GM21786 (cell line): ENCODE measurements at regions not wholly inside any gene's neighbourhood (a gene's known extent, or its start where the extent isn't known, plus 50 kb on each side); places are given as distances from the start of the nearest gene placed in this dataset.
"Not testable (repeated sequence)": the region's sequence is repeated elsewhere in the genome, so short reads cannot be mapped to it uniquely, and the experiment has no call there.

Experiments
- ATAC-seq: cut with Tn5 transposase; IDR thresholded peaks from one replicate; pipeline ENCODE4 v1.9.1; 2021; ENCODE audit not compliant: unreplicated experiment

DNA sequence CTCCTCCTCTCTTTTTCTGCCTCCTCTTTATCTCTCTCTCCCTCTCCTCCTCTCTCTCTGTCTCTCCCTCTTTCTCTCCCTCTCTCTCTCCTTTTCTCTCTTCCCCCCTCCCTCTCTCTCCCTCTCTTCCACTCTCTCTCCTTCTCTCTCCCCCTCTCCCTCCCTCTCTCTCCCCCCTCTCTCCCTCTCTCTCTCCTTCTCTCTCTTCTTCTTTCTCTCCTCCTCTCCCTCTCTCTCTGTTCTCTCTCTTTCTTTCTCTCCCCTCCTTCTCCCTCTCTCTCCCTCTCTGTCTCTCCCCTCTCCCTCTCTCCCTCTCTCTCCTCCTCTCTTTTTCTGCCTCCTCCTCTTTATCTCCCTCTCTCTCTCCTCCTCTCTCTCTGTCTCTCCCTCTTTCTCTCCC is 197.4 kb downstream of the UQCRFS1 start:
- no peak for ATAC-seq

DNA sequence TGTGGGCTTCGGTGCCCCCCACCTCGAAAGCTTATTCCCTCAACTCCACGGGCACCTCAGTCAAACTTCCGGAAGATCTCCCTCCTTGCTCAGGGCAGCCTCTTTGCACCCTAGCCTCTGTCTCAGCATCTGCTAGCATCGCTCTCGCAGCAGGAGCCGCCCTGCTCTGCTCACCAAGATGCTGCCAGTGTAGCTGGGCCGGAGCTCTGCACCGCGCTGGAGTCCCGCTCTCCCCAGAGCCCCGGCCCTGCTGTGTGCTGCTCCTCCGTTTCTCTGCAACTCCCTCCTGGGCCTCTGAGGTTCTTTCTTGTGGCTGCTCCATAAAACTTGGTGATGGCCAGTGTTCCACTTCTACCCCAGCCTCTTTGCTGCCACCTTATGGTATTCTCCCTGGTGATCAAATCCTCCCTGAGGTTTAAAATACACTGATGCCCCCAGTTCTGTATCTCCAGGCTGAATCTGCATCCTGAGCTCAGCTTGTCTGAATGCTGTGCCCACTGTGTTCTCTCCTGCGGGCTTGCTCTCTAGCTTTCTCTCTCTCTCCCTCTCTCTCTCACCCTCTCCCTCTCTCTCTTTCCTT is 198.0 kb downstream of the UQCRFS1 start:
- no peak for ATAC-seq

GRCh38 chr19:29013988-29014387 is 199.0 kb downstream of the UQCRFS1 start:
- ATAC-seq: no peak

DNA sequence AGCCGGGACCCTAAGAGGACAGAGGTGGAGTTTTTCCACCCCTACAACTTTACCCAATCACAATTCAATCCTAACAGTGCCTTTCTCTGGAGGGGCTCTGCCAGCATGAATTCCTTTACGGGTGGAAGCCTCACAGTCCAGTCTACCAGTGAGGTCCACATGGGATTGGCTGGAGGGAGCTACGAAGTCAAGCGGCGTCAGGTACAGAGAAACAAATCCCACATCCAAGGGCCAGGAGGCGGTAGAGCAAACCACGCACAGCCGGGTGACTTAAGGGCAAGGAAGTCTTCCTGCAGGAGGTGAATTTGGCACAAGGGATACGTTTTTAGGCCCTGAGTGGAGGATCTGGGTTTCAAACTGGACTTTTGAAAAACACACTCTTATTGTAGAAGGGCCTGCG is 199.6 kb downstream of the UQCRFS1 start:
- ATAC-seq: no peak

- no peak for ATAC-seq
Observed at GRCh38 chr19:29012457-29012856, 200.5 kb downstream of the UQCRFS1 start.

DNA sequence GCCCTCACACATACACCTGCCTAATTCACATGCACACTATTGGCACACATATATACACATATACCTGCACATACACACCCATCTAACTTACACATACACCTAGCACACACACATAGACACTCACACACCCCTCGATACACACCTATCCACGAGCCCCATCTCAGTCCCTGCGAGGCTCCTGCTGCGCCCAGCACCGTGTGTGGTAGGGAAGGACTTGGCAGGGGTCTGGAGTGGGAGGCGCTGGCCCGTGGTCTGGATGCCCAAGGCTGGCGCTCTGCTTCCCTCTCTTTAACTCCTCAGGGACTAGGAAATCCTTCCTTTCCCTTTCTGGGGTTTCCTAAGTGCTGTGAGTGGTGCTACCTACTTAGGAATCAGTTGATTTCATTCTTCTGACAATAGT is 202.7 kb downstream of the UQCRFS1 start:
- ATAC-seq: no peak

GRCh38 chr19:29006057-29006735 is 206.8 kb downstream of the UQCRFS1 start:
- no peak for ATAC-seq

GRCh38 chr19:29004796-29005195 is 208.2 kb downstream of the UQCRFS1 start:
- no peak for ATAC-seq

- no peak for ATAC-seq
Observed at GRCh38 chr19:29003641-29004409, 209.1 kb downstream of the UQCRFS1 start.

- ATAC-seq: no peak
Observed at GRCh38 chr19:29002336-29002735, 210.6 kb downstream of the UQCRFS1 start.

DNA sequence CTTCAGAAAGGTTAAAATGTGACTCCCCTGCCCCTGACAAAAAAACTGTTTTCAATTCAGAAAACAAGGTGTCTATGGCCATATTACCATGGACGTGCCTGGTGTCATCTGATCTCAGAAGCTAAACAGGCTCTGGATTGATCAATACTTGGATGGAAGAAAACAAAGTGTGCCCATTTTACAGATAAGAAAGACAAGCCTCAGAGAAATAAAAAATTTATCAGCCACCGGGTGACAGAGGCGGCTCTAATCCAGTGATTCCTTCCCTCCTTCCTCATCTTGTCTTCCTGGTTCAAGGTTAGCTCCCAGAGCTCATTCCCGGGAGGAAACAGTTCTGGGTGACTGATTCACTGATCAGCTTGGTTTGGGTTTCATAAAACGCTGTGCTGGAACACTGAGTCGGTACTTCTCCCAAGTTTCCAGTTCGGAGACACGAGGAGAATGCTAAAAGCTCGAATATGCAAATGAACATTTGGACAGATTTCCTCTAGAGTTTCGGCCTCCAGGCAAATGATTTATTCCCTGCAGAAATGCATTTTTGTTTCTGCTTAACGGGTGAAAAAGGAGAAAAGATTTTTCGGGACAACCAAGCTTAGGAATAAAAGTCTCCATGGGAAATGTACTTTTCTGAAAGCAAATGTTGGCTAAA is 211.2 kb downstream of the UQCRFS1 start:
- ATAC-seq: no peak

DNA sequence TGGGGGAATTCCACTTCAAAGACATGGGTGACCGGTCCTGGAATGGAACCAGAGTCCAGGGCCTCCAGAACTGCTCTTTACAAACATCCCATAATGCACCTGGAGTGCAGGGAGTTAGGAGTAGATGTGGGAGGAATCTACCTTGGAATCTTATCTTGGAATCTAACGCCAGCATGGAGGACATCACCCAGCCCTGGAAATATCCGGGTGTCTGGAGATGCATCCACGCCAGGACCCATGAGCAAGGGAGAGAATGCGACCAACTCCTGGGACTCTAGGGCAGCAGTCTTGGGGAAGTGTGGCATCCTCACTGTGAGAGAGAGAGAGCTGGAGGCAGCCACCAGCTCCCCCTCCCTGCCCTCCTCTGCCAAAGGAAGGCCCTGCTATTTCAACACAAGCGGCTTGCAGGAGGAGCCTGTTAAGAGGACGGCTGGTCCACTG is 211.8 kb downstream of the UQCRFS1 start:
- no peak for ATAC-seq

- no peak for ATAC-seq
Observed at GRCh38 chr19:28999724-29000433, 213.1 kb downstream of the UQCRFS1 start.

- ATAC-seq: no peak
Observed at GRCh38 chr19:28998974-28999373, 214.0 kb downstream of the UQCRFS1 start.

DNA sequence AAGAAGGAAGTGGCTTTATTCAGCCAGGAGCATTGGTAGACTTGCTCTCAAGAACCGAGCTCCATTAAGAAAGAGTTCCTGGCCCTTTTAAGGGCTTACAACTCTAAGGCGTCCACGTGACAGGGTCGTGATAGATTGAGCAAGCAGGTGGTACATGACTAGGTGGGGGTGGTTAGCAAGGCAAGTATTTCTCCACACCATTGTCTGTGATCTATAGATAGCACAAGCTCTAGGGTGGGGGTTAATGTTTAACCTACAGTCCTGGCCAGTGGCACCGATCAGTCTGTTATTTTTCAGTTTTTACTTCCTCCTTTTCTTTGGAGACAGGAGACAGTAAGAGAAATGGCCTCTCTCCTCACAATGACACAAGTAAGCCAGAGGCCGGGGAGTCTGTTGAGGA is 215.1 kb downstream of the UQCRFS1 start:
- not testable (repeated sequence) for ATAC-seq

GRCh38 chr19:28990522-28990921 is 222.4 kb downstream of the UQCRFS1 start:
- ATAC-seq: no peak

GRCh38 chr19:28989739-28990138 is 223.2 kb downstream of the UQCRFS1 start:
- ATAC-seq: no peak

DNA sequence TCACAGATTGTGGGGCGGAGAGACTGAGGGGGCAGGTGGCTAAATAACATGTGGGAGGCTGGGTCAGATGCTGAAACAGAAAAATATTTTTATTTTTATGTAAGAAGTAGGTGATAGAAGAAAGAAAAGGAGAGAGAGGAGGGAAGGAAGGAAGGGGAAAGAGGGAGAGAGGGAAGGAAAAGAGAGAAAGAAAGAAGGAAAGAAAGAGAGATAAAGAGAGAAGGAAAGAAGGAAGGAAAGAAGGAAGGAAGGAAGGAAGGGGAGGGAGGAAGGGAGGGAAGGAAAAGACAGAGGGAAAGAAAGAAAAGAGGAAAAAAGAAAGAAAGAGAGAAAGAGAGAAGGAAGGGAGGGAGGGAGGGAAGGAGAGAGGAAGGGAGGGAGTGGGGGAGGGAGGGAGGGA is 224.9 kb downstream of the UQCRFS1 start:
- no peak for ATAC-seq

- ATAC-seq: no peak
Observed at GRCh38 chr19:28987177-28987576, 225.8 kb downstream of the UQCRFS1 start.

DNA sequence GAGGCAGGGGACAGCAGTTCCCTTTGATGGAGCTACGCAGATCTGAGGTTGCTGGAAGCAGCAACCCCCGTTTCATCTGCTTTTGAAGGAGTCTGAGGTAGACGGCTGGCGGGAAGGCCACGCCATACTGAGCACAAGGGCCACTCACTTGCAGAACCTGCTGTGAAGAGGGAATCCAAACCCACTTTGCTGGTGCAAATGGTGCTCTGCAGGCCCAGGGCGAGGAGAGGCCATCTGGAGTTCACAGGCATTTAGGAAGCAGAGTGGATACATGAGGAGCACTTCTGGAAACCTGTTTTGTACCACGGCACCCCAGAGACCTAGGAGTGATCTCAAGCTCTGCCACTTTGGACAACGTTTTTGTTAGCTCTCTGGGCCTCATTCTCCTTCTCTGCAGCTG is 227.8 kb downstream of the UQCRFS1 start:
- no peak for ATAC-seq

DNA sequence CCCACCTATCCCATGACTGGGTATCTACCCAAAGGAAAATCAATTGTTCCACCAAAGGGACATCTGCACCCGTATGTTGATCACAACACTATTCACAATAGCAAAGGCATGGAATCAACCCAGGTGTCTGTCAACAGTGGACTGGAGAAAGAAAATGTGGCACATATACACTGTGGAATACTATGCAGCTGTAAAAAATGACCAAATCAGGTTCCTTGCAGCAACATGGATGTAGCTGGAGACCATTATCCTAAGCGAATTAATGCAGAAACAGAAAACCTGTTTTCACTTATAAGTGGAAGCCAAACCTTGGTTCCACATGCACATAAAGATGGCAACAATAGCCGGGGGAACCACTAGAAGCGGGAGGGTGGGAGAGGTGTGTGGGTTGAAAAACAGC is 228.6 kb downstream of the UQCRFS1 start:
- no peak for ATAC-seq
